Fibroblast of the aortic adventitia (primary cell): ENCODE measurements at regions not wholly inside any gene's neighbourhood (a gene's known extent, or its start where the extent isn't known, plus 50 kb on each side); places are given as distances from the start of the nearest gene placed in this dataset.

Experiments
- DNase-seq: peaks from one replicate; pipeline ENCODE4 v3.0.0-alpha.2; 2010; ENCODE audit warnings: low read depth
- H3K4me3 ChIP-seq: 2 replicates; pipeline ENCODE4 v1.5.1; 2011; ENCODE audit warnings: low read depth, mild to moderate bottlenecking, control low read depth, low read length, moderate library complexity
- CTCF ChIP-seq: IDR thresholded peaks from 2 replicates; pipeline ENCODE4 v1.5.1; 2011; ENCODE audit warnings: mild to moderate bottlenecking, low read length, control low read depth, inconsistent platforms; ENCODE audit not compliant: insufficient read depth

- no peak overlapping the region for H3K4me3 ChIP-seq
- no peak for DNase-seq
- no peak for TF ChIP-seq CTCF
Measured at GRCh38 chr10:3346851-3347250, 174.3 kb upstream of the PITRM1 start.

DNA sequence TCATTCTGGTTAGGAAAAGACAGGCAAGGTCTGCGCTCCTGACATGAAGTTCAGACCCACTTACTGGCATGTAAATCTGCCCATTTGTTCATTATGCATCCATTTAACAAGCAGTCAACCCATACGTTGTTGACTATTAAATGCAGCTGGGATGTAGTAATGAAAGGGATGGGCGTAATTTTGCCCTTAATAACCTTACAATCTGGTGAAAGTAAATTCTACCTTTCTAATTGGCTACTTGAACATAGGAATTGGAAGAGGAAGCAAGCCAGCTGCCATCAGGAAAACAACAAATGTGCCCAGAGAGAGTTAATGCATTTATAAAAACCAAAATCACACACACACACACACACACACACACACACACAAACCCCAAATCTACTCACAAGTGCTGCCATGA lies 170.2 kb upstream of the PITRM1 start:
- TF ChIP-seq CTCF, result no peak
- no peak overlapping the region for H3K4me3 ChIP-seq
- no peak for DNase-seq

- H3K4me3 ChIP-seq, result no peak overlapping the region
- no peak for DNase-seq
- TF ChIP-seq CTCF, result no peak
Measured at GRCh38 chr10:3340127-3340730, 167.6 kb upstream of the PITRM1 start.

DNA sequence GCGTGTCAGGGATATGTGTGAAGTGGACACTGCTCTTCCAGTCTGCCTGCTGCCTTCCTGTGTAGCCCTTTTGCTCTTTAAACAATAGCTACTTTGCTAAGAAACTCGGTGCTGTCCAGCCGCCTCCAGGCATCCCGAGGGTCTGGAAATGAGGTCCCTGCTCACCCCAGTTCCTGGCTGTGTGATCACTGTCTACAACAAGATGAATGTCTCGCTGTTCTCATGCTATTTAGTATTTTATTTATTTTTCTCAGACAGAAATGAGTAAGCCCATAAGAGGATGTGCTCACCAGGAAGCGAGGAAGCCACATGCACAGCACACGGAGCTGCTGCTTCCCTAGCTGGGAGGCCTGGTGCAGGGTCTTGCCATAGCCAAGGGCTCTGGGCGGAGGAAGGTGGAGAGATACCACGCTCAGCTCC lies 167.0 kb upstream of the PITRM1 start:
- DNase-seq, result no peak
- TF ChIP-seq CTCF, result no peak
- H3K4me3 ChIP-seq, result no peak overlapping the region

DNA sequence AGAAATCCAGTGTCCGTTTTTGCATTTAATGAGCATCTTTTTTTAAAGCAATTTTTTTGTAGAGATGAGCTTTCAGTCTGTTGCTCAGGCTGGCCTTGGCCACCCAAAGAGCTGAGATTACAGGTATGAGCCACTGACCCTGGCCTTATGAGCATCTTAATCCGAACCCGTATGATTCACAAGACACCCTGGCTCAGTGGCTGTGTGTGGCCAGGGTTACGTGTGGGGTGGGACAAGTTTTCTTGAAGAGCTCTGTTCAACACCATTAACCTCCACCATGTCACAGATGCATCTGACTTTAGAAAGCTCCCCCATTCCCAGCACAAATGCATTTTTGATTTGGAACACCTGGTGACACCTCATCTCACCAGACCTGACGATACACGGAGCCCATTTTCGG lies 166.5 kb upstream of the PITRM1 start:
- no peak overlapping the region for H3K4me3 ChIP-seq
- DNase-seq, result no peak
- no peak for TF ChIP-seq CTCF

DNA sequence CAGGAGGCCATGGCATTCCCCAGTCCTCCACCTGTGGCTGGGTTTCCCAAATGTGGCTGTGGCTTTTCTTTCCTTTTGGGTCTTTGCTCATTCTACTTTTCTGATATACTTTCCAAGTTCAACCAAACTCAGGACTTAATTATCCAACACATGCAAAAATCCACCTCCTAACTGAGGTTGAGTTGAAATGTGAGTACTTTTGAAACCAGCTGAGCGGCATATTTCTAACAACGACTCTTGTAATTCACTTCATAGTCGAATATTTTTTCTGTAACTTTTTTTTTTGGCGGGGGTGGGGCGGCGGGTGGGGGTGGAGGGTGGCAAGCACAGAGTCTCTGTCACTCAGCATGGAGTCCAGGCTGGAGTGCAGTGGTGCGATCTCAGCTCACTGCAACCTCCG lies 165.2 kb upstream of the PITRM1 start:
- no peak overlapping the region for H3K4me3 ChIP-seq
- TF ChIP-seq CTCF, result no peak
- DNase-seq, result no peak

- TF ChIP-seq CTCF, result no peak
- DNase-seq, result no peak
- H3K4me3 ChIP-seq, result no peak overlapping the region
Measured at GRCh38 chr10:3336673-3337293, 164.2 kb upstream of the PITRM1 start.
